Thoracic aorta (tissue), 2 donors: ENCODE measurements at regions not wholly inside any gene's neighbourhood (a gene's known extent, or its start where the extent isn't known, plus 50 kb on each side); places are given as distances from the start of the nearest gene placed in this dataset.
"Not testable (repeated sequence)": the region's sequence is repeated elsewhere in the genome, so short reads cannot be mapped to it uniquely, and the experiment has no call there.

Source experiments
- ATAC-seq: fragments of 150-250 bp; one replicate; pipeline ENCODE4 v1.8.0; 2017; ENCODE audit warnings: low read depth; ENCODE audit not compliant: insufficient number of reproducible peaks, low FRiP score
- DNase-seq: peaks from one replicate; pipeline ENCODE4 v3.0.0-alpha.2; 2020; ENCODE audit warnings: low spot score
- H3K27ac ChIP-seq, 2 donors: fragments of 200-600 bp; sonication (generic); 1 replicate in 1 of 2; 2 replicates in 1 of 2; pipeline ENCODE4 v1.5.1; 2016; ENCODE audit warnings: mild to moderate bottlenecking in 2 of 2, moderate library complexity in 2 of 2
- H3K27me3 ChIP-seq: fragments of 200-600 bp; sonication (generic); replicated peaks from 2 replicates; pipeline ENCODE4 v1.6.0; 2016; ENCODE audit warnings: mild to moderate bottlenecking; ENCODE audit not compliant: insufficient read depth
- H3K36me3 ChIP-seq: fragments of 200-600 bp; sonication (generic); one replicate; pipeline ENCODE4 v1.5.1; 2016
- H3K4me1 ChIP-seq, 2 donors: fragments of 200-600 bp; sonication (generic); 1 replicate in 1 of 2; 2 replicates in 1 of 2; pipeline versions ENCODE4 v1.5.1 to v1.6.0; 2016; ENCODE audit warnings: low read depth in 2 of 2, mild to moderate bottlenecking in 1 of 2; ENCODE audit not compliant: control insufficient read depth in 1 of 2
- H3K4me3 ChIP-seq: fragments of 200-600 bp; sonication (generic); 2 replicates; pipeline ENCODE4 v1.5.1; 2016; ENCODE audit warnings: mild to moderate bottlenecking
- H3K9me3 ChIP-seq: fragments of 200-600 bp; sonication (generic); 2 replicates; pipeline ENCODE4 v1.5.1; 2016
- TF ChIP-seq, protein P1 (sequence below): fragments of 200-600 bp; sonication (generic); IDR thresholded peaks from one replicate; pipeline ENCODE4 v1.5.1; 2019; ENCODE audit warnings: antibody characterized with exemption

DNA sequence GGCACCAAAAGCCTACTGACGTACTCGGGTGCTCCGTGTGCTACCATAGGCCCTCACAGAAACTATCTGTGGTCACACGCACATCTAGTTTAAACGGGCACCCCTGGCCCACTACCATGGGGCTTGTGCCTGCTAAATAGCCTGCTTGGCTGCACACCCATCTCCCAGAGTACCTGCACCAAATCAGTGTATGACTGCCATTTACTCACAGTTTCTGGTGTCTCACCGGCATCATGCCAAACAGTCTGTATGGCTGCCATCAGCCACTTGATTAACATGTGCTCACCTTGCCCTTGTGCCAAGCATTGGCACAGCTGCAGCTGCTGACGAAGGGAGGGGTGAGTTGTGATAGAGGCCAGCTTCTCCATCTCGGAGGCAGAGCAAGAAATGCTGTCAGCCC lies 232.7 kb downstream of the IGSF11 start:
- no peak for DNase-seq
- TF ChIP-seq, protein P1, sequence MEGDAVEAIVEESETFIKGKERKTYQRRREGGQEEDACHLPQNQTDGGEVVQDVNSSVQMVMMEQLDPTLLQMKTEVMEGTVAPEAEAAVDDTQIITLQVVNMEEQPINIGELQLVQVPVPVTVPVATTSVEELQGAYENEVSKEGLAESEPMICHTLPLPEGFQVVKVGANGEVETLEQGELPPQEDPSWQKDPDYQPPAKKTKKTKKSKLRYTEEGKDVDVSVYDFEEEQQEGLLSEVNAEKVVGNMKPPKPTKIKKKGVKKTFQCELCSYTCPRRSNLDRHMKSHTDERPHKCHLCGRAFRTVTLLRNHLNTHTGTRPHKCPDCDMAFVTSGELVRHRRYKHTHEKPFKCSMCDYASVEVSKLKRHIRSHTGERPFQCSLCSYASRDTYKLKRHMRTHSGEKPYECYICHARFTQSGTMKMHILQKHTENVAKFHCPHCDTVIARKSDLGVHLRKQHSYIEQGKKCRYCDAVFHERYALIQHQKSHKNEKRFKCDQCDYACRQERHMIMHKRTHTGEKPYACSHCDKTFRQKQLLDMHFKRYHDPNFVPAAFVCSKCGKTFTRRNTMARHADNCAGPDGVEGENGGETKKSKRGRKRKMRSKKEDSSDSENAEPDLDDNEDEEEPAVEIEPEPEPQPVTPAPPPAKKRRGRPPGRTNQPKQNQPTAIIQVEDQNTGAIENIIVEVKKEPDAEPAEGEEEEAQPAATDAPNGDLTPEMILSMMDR: no peak
- H3K27me3 ChIP-seq: no peaks in the 10 kb centered on the region
- H3K4me3 ChIP-seq: no peak overlapping the region
- no peaks in the 10 kb centered on the region for H3K4me1 ChIP-seq
- no peak overlapping the region for H3K27ac ChIP-seq
- no peak for ATAC-seq
- H3K36me3 ChIP-seq: no peaks in the 10 kb centered on the region
- no peaks in the 10 kb centered on the region for H3K9me3 ChIP-seq

DNA sequence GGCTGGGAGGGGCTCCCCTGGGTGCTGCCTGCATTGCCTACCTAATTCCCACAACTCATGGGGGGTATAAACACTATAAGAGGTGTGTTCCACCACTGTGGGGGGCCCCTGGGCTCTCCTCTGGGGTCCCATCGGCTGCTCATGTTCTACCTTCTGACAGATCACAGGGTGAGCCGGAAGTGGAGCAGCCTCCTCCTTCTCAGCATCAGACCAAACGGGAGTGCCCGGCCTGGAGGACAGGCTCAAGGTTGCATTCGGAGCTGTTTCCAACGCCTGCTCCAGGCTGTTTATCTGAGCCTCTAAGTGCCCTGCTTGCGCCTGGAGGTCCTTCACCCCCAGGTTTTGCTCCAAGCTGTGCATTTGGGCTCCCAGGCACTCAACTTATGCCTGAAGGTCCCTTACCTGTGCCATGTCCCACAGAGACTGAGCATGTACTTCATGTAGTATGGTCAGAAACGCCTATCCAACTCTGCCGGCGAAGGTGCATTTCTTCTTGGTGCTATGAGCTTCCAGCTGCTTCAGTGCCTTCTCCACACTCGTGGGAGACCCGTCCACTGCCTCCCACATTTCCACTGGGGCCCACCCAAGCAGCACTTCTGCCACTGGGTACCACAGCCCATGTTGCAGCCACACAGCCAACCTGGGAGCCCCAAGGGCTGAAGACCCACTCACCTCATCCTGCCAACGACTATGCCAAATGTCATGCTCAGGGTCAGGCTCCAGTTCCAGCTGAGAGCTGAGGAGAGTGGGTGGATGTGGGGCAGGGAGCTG lies 232.1 kb downstream of the IGSF11 start:
- Histone ChIP-seq H3K27ac (no peak overlapping the region), H3K36me3 (no peaks in the 10 kb centered on the region), H3K27me3 (no peaks in the 10 kb centered on the region), H3K4me3 (no peak overlapping the region), H3K4me1 (no peaks in the 10 kb centered on the region), H3K9me3 (no peaks in the 10 kb centered on the region)
- ATAC-seq: no peak
- DNase-seq: no peak
- TF ChIP-seq, protein P1: no peak

DNA sequence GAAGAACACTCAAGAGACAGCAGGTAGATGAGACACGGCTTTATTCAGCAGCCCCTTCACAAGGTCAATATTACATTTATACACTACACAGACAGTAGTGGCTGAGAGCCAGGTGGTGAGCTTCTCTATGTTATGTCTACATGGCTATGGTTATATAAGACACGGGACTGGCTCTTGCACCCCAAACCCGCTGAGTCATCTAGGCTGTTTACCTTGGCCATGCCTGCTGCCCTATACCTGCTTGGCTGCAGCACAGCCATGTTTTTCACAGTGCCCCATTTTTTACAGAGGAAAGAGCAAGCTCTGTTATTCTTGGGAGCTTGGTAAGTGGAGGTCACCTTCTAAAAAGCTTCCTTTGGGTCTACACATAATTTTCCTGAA lies 231.6 kb downstream of the IGSF11 start:
- H3K4me3 ChIP-seq: no peak overlapping the region
- TF ChIP-seq, protein P1: no peak
- H3K9me3 ChIP-seq: no peaks in the 10 kb centered on the region
- ATAC-seq: no peak
- no peak for DNase-seq
- H3K36me3 ChIP-seq: no peaks in the 10 kb centered on the region
- H3K4me1 ChIP-seq: no peaks in the 10 kb centered on the region
- no peak overlapping the region for H3K27ac ChIP-seq
- no peaks in the 10 kb centered on the region for H3K27me3 ChIP-seq

DNA sequence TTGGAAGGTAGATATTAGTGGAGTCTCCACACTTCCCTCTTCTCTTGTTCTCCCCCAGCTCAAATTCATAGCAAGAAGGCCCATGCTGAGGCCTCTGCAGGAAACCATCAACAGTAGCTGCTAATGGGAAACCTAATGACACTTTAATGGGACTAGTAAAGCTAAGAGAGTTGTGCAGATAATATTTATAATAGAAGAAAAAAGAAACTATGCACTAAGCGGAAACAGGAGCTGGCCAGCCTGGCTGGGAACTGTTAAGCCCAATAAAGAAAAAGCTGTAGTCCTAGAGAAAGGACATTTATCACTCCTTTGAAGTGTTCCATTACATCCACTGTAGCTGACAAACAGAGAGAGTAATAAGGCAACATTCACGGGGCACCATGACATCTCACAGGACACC lies 229.6 kb downstream of the IGSF11 start:
- TF ChIP-seq, protein P1: no peak
- no peaks in the 10 kb centered on the region for H3K27me3 ChIP-seq
- no peaks in the 10 kb centered on the region for H3K36me3 ChIP-seq
- H3K4me3 ChIP-seq: no peak overlapping the region
- H3K27ac ChIP-seq: no peak overlapping the region
- no peak for DNase-seq
- ATAC-seq: no peak
- no peaks in the 10 kb centered on the region for H3K4me1 ChIP-seq
- no peaks in the 10 kb centered on the region for H3K9me3 ChIP-seq

DNA sequence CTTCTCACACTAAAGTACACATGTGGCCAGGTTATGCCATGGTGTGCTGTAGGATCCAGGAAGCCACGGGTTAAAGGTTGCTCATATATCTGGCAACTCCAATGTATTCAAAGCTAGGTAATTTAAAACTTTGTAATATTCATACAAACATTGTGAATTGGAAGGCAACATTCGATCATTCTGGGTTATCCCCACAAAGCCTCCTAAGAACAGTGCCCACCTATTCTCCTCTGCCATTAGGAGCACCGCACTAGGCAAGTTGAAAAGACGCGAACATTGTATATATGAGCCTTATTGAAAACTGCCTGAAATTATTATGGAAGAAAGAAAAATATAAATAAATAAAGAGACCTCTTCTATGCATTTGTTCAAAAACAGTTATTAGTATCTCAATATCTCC lies 228.2 kb downstream of the IGSF11 start:
- H3K27ac ChIP-seq: no peak overlapping the region
- no peak for ATAC-seq
- no peak overlapping the region for H3K4me3 ChIP-seq
- DNase-seq: no peak
- H3K27me3 ChIP-seq: no peaks in the 10 kb centered on the region
- H3K9me3 ChIP-seq: no peaks in the 10 kb centered on the region
- no peaks in the 10 kb centered on the region for H3K36me3 ChIP-seq
- no peaks in the 10 kb centered on the region for H3K4me1 ChIP-seq
- TF ChIP-seq, protein P1: no peak

DNA sequence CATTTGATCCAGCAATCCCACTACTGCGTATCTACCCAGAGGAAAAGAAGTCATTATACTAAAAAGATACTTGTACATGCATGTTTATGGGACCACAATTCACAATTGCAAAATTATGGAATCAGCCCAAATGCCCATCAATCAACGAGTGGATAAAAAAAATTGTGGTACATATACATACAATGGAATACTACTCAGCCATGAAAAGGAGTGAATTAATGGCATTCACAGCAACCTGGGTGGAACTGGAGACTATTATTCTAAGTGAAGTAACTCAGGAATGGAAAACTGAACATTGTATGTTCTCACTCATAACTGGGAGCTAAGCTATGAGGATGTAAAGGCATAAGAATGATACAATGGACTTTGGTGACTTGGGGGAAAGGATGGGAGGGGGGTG lies 227.3 kb downstream of the IGSF11 start:
- H3K9me3 ChIP-seq, H3K27me3 ChIP-seq, H3K36me3 ChIP-seq, H3K4me1 ChIP-seq, ATAC-seq, DNase-seq, H3K4me3 ChIP-seq, H3K27ac ChIP-seq: not testable (repeated sequence)
